ENCODE measurements at regions not wholly inside any gene's neighbourhood (a gene's known extent, or its start where the extent isn't known, plus 50 kb on each side); places are given as distances from the start of the nearest gene placed in this dataset.

DNA sequence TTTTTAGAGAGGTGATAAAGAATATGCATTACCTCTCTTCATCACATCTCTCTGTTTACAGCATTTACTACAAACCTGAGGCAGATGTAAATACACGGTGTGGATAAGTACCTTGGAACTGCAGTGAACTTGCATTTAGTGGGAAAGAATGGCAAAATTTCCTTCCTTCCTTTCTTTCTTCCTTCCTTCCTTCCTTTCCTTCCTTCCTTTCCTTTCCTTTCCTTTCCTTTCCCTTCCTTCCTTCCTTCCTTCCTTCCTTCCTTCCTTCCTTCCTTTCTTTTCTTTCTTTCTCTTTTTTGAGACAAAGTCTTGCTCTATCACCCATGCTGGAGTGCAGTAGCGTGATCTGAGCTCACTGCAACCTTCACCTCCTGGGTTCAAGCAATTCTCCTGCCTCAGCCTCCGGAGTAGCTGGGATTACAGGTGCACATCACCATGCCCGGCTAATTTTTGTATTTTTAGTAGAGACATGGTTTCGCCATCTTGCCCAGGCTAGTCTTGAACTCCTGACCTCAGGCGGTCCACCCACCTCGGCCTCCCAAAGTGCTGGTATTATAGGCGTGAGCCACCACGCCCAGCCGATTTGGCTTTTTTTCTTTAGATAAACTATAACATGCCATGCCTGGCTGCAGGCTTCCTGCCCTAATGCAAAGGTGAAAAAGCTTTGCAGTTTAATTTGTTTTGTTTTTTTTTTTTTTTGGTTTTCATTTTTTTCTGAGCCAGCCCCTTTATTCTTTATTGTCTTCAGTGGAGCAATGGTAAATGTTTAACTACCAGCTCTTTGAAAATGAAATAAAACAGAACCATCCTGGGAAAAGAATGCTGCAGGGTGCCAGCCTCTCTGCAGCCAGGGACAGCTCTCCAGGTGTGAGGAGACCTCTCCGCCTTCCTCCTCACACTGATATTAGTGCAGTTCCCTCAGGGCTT is 64.2 kb upstream of the NEDD9 start:
- Histone ChIP-seq H3K27ac (ENCODE audit: low read depth, low read length) (no peak overlapping the region), H3K4ac (ENCODE audit: low read depth, low read length) (no peak overlapping the region), H3K27me3 (ENCODE audit: insufficient read depth, low read length, poor library complexity) (no peaks in the 10 kb centered on the region), H3K4me3 (ENCODE audit: low read length) (no peak overlapping the region), H3K9ac (ENCODE audit: low read length) (no peak overlapping the region), H3K18ac (ENCODE audit: low read length) (no peak overlapping the region), H4K5ac (ENCODE audit: low read length) (no peak overlapping the region), H3K79me1 (ENCODE audit: low read length) (no peaks in the 10 kb centered on the region), H3K4me1 (ENCODE audit: control insufficient read depth, low read depth, low read length) (no peaks in the 10 kb centered on the region), H4K8ac (ENCODE audit: low read depth, low read length) (no peak overlapping the region), H2BK5ac (ENCODE audit: low read length) (no peak overlapping the region), H3K79me2 (ENCODE audit: control insufficient read depth, insufficient read depth, low read length) (no peaks in the 10 kb centered on the region), H3K4me2 (ENCODE audit: low read length) (no peak overlapping the region), H3K23ac (ENCODE audit: low read length) (no peak overlapping the region), H2BK15ac (replicated peaks; ENCODE audit: low read depth) (no peak overlapping the region), H3K36me3 (ENCODE audit: control insufficient read depth, insufficient read depth, low read length) (no peaks in the 10 kb centered on the region), H3K56ac (ENCODE audit: low read length) (no peak overlapping the region), H2AK5ac (ENCODE audit: low read length) (no peak overlapping the region), H2BK120ac (ENCODE audit: low read depth, low read length) (no peak overlapping the region)
- WGBS (ENCODE audit: extremely low coverage, insufficient coverage, low lambda C conversion rate) = no CpG with 5 or more reads among the region's 11 CpGs
- no peak for DNase-seq

DNA sequence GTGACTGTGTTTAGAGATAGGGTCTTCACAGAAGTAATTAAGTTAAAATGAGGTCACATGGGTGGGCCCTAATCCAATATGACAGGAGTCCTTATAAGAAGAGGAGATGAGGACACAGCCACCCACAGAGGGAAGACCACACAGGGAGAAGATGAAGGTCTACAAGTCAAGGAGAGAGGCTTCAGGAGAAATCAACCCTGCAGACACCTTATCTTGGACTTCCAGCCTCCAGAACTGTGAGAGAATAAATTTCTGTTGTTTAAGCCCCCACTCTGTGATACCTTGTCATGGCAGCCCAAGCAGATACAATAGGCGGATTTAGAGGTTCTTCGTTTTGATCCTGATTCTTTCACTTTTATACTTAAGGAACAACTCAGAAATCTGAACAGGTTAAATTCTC is 63.5 kb upstream of the NEDD9 start:
- no peak overlapping the region for H3K56ac ChIP-seq (ENCODE audit: low read length)
- H3K4me1 ChIP-seq (ENCODE audit: control insufficient read depth, low read depth, low read length) = no peaks in the 10 kb centered on the region
- WGBS (ENCODE audit: extremely low coverage, insufficient coverage, low lambda C conversion rate) = no CpG with 5 or more reads among the region's 2 CpGs
- no peak overlapping the region for H3K4me2 ChIP-seq (ENCODE audit: low read length)
- no peak overlapping the region for H3K4ac ChIP-seq (ENCODE audit: low read depth, low read length)
- no peak overlapping the region for H4K8ac ChIP-seq (ENCODE audit: low read depth, low read length)
- no peaks in the 10 kb centered on the region for H3K79me2 ChIP-seq (ENCODE audit: control insufficient read depth, insufficient read depth, low read length)
- no peak overlapping the region for H3K23ac ChIP-seq (ENCODE audit: low read length)
- DNase-seq = no peak
- H3K27me3 ChIP-seq (ENCODE audit: insufficient read depth, low read length, poor library complexity) = no peaks in the 10 kb centered on the region
- no peak overlapping the region for H3K9ac ChIP-seq (ENCODE audit: low read length)
- no peak overlapping the region for H2AK5ac ChIP-seq (ENCODE audit: low read length)
- no peak overlapping the region for H3K4me3 ChIP-seq (ENCODE audit: low read length)
- H3K18ac ChIP-seq (ENCODE audit: low read length) = no peak overlapping the region
- no peak overlapping the region for H2BK120ac ChIP-seq (ENCODE audit: low read depth, low read length)
- H3K79me1 ChIP-seq (ENCODE audit: low read length) = no peaks in the 10 kb centered on the region
- no peak overlapping the region for H2BK15ac ChIP-seq (replicated peaks; ENCODE audit: low read depth)
- H2BK5ac ChIP-seq (ENCODE audit: low read length) = no peak overlapping the region
- H4K5ac ChIP-seq (ENCODE audit: low read length) = no peak overlapping the region
- no peak overlapping the region for H3K27ac ChIP-seq (ENCODE audit: low read depth, low read length)
- no peaks in the 10 kb centered on the region for H3K36me3 ChIP-seq (ENCODE audit: control insufficient read depth, insufficient read depth, low read length)

DNA sequence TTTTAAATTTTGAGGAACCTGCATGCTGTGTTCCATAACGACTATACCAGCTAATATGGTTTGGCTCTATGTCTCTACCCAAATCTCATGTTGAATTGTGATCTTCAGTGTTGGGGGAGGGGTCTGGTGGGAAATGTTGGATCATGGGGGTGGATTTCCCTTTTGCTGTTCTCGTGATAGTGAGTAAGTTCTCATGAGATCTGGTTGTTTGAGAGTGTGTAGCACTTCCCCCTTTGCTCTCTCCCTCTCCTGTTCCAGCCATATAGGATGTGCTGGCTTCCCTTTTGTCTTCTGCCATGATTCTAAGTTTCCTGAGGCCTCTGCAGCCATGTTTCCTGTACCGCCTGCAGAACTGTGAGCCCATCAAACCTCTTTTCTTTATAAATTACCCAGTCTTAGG is 61.8 kb upstream of the NEDD9 start:
- Histone ChIP-seq H4K5ac (ENCODE audit: low read length) (no peak overlapping the region), H3K56ac (ENCODE audit: low read length) (no peak overlapping the region), H3K4me2 (ENCODE audit: low read length) (no peak overlapping the region), H3K9ac (ENCODE audit: low read length) (no peak overlapping the region), H2AK5ac (ENCODE audit: low read length) (no peak overlapping the region), H3K4me1 (ENCODE audit: control insufficient read depth, low read depth, low read length) (no peaks in the 10 kb centered on the region), H3K36me3 (ENCODE audit: control insufficient read depth, insufficient read depth, low read length) (no peaks in the 10 kb centered on the region), H3K27me3 (ENCODE audit: insufficient read depth, low read length, poor library complexity) (no peaks in the 10 kb centered on the region), H3K27ac (ENCODE audit: low read depth, low read length) (no peak overlapping the region), H3K79me2 (ENCODE audit: control insufficient read depth, insufficient read depth, low read length) (no peaks in the 10 kb centered on the region), H3K18ac (ENCODE audit: low read length) (no peak overlapping the region), H3K23ac (ENCODE audit: low read length) (no peak overlapping the region), H2BK120ac (ENCODE audit: low read depth, low read length) (no peak overlapping the region), H3K4ac (ENCODE audit: low read depth, low read length) (no peak overlapping the region), H2BK15ac (replicated peaks; ENCODE audit: low read depth) (no peak overlapping the region), H3K79me1 (ENCODE audit: low read length) (no peaks in the 10 kb centered on the region), H2BK5ac (ENCODE audit: low read length) (no peak overlapping the region), H3K4me3 (ENCODE audit: low read length) (no peak overlapping the region), H4K8ac (ENCODE audit: low read depth, low read length) (no peak overlapping the region)
- no CpG with 5 or more reads among the region's 3 CpGs for WGBS (ENCODE audit: extremely low coverage, insufficient coverage, low lambda C conversion rate)
- no peak for DNase-seq

DNA sequence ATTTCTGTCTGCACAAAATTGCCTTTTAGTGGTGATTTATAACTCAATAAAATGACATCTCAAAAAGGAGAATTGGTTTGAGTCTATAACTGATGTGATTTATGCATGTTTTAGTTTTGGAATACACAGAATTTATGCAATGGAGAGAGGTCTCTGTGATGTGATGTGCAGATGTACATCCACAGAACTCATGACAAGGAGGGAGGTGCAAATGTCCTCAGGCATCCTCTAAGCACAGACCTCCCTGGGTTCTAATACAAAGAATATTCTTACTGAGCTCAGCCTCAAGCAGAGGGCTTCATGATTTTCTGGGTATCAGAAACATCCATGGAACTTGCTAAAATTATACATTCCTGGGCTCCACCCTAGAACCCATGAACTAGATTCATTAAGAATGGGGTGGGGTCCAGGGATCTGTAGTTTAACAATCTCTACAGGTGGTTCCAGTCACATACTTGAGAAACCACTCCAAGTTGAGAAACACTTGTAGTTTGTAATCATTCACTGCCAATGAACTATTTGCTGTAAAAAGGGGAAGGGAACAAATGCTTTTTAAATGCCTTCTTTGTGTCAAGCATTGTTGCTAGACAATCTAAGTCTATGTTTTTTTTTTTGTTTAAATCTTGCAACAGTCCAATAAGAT is 60.2 kb upstream of the NEDD9 start:
- Histone ChIP-seq H4K5ac (ENCODE audit: low read length) (no peak overlapping the region), H3K4me1 (ENCODE audit: control insufficient read depth, low read depth, low read length) (no peaks in the 10 kb centered on the region), H3K79me2 (ENCODE audit: control insufficient read depth, insufficient read depth, low read length) (no peaks in the 10 kb centered on the region), H2BK15ac (replicated peaks; ENCODE audit: low read depth) (no peak overlapping the region), H3K4me2 (ENCODE audit: low read length) (no peak overlapping the region), H2BK5ac (ENCODE audit: low read length) (no peak overlapping the region), H3K56ac (ENCODE audit: low read length) (no peak overlapping the region), H4K8ac (ENCODE audit: low read depth, low read length) (no peak overlapping the region), H3K9ac (ENCODE audit: low read length) (no peak overlapping the region), H3K27me3 (ENCODE audit: insufficient read depth, low read length, poor library complexity) (no peaks in the 10 kb centered on the region), H3K18ac (ENCODE audit: low read length) (no peak overlapping the region), H3K23ac (ENCODE audit: low read length) (no peak overlapping the region), H3K79me1 (ENCODE audit: low read length) (no peaks in the 10 kb centered on the region), H3K4ac (ENCODE audit: low read depth, low read length) (no peak overlapping the region), H2BK120ac (ENCODE audit: low read depth, low read length) (no peak overlapping the region), H3K36me3 (ENCODE audit: control insufficient read depth, insufficient read depth, low read length) (no peaks in the 10 kb centered on the region), H2AK5ac (ENCODE audit: low read length) (no peak overlapping the region), H3K27ac (ENCODE audit: low read depth, low read length) (no peak overlapping the region), H3K4me3 (ENCODE audit: low read length) (no peak overlapping the region)
- no peak for DNase-seq

DNA sequence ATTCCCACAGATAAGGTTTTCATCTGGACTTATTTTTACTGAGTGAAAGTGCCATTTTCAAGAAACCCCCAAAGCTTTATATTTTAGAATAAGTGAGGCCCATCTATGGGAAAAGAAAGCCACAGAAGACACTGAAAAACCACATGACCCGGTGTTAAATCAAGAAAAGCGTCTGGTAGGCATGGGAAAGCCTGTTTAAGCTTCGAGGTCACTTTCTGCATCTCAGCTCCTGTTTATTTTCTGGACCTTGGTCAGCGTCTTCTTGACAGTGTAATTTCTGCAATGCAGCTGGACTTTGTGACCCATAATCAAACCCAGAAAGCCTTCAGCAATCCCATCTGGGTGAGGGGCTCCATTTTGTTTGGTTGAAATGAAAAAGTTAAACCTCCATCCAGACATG is 59.6 kb upstream of the NEDD9 start:
- H3K4ac ChIP-seq (ENCODE audit: low read depth, low read length) = no peak overlapping the region
- no peaks in the 10 kb centered on the region for H3K4me1 ChIP-seq (ENCODE audit: control insufficient read depth, low read depth, low read length)
- no peaks in the 10 kb centered on the region for H3K36me3 ChIP-seq (ENCODE audit: control insufficient read depth, insufficient read depth, low read length)
- no peak overlapping the region for H3K56ac ChIP-seq (ENCODE audit: low read length)
- WGBS (ENCODE audit: extremely low coverage, insufficient coverage, low lambda C conversion rate) = no CpG with 5 or more reads among the region's 4 CpGs
- H2BK120ac ChIP-seq (ENCODE audit: low read depth, low read length) = no peak overlapping the region
- H3K9ac ChIP-seq (ENCODE audit: low read length) = no peak overlapping the region
- no peak overlapping the region for H3K4me2 ChIP-seq (ENCODE audit: low read length)
- H3K79me1 ChIP-seq (ENCODE audit: low read length) = no peaks in the 10 kb centered on the region
- no peak for DNase-seq
- no peaks in the 10 kb centered on the region for H3K79me2 ChIP-seq (ENCODE audit: control insufficient read depth, insufficient read depth, low read length)
- H4K5ac ChIP-seq (ENCODE audit: low read length) = no peak overlapping the region
- no peak overlapping the region for H3K4me3 ChIP-seq (ENCODE audit: low read length)
- no peak overlapping the region for H3K23ac ChIP-seq (ENCODE audit: low read length)
- H4K8ac ChIP-seq (ENCODE audit: low read depth, low read length) = no peak overlapping the region
- no peak overlapping the region for H2AK5ac ChIP-seq (ENCODE audit: low read length)
- no peaks in the 10 kb centered on the region for H3K27me3 ChIP-seq (ENCODE audit: insufficient read depth, low read length, poor library complexity)
- H3K18ac ChIP-seq (ENCODE audit: low read length) = no peak overlapping the region
- no peak overlapping the region for H3K27ac ChIP-seq (ENCODE audit: low read depth, low read length)
- H2BK5ac ChIP-seq (ENCODE audit: low read length) = no peak overlapping the region
- H2BK15ac ChIP-seq (replicated peaks; ENCODE audit: low read depth) = no peak overlapping the region

Measured in mesendoderm (in vitro differentiated cells).